DND-41 (cell line): ENCODE measurements at regions not wholly inside any gene's neighbourhood (a gene's known extent, or its start where the extent isn't known, plus 50 kb on each side); places are given as distances from the start of the nearest gene placed in this dataset.

Experiments used
- CTCF ChIP-seq: IDR thresholded peaks from 2 replicates; pipeline ENCODE4 v1.5.1; 2012; ENCODE audit warnings: borderline replicate concordance, low read length, moderate library complexity, mild to moderate bottlenecking; ENCODE audit not compliant: poor library complexity, severe bottlenecking; ENCODE audit errors: extremely low read depth
- EZH2 ChIP-seq: IDR thresholded peaks from 3 replicates; pipeline ENCODE4 v1.6.1; 2012; ENCODE audit warnings: borderline replicate concordance, low read depth, mild to moderate bottlenecking, moderate library complexity, low read length, inconsistent platforms; ENCODE audit not compliant: severe bottlenecking

GRCh38 chrX:4830880-4831557 lies 1117.6 kb upstream of the PRKX start:
- TF ChIP-seq EZH2 = no peak
- no peak for TF ChIP-seq CTCF
